SU-DHL-6 (cell line): ENCODE measurements at regions not wholly inside any gene's neighbourhood (a gene's known extent, or its start where the extent isn't known, plus 50 kb on each side); places are given as distances from the start of the nearest gene placed in this dataset.

ENCODE experiments used
- H2AFZ ChIP-seq: fragments of 200-600 bp; sonication (generic); 2 replicates; pipeline ENCODE4 v1.6.1; 2014; ENCODE audit warnings: low read depth, mild to moderate bottlenecking, moderate library complexity, mixed read lengths, antibody characterized with exemption, low read length; ENCODE audit not compliant: severe bottlenecking
- H3F3A ChIP-seq: fragments of 200-600 bp; shearing (Covaris generic); 2 replicates; pipeline ENCODE4 v1.6.0; 2016; ENCODE audit warnings: antibody characterized with exemption, mild to moderate bottlenecking; ENCODE audit not compliant: insufficient read depth
- H3K27ac ChIP-seq: fragments of 200-600 bp; sonication (generic); 2 replicates; pipeline ENCODE4 v1.5.1; 2016; ENCODE audit warnings: low read depth, mild to moderate bottlenecking, low read length, moderate library complexity, mixed read lengths
- H3K27me3 ChIP-seq: fragments of 200-600 bp; sonication (generic), shearing (Covaris generic); 2 replicates; pipeline ENCODE4 v1.6.0; 2014; ENCODE audit warnings: mild to moderate bottlenecking, low read length
- H3K36me3 ChIP-seq: fragments of 200-600 bp; sonication (generic); 2 replicates; pipeline ENCODE4 v1.6.1; 2014; ENCODE audit warnings: mild to moderate bottlenecking, low read length, mixed read lengths
- H3K4me2 ChIP-seq: fragments of 300-600, 200-600 bp; shearing (Covaris generic), sonication (generic); 2 replicates; pipeline ENCODE4 v1.6.0; 2014; ENCODE audit warnings: low read length, low read depth, mild to moderate bottlenecking; ENCODE audit not compliant: poor library complexity, severe bottlenecking
- H3K4me3 ChIP-seq: fragments of 200-600 bp; sonication (generic); 2 replicates; pipeline ENCODE4 v1.5.1; 2014; ENCODE audit warnings: antibody characterized with exemption, low read length, mild to moderate bottlenecking, mixed read lengths; ENCODE audit not compliant: insufficient read depth, poor library complexity, severe bottlenecking
- H3K79me2 ChIP-seq: fragments of 200-600 bp; sonication (generic); 2 replicates; pipeline ENCODE4 v1.6.1; 2014; ENCODE audit warnings: mild to moderate bottlenecking, low read length, moderate library complexity; ENCODE audit not compliant: insufficient read depth
- H3K9ac ChIP-seq: fragments of 200-600 bp; sonication (generic); 2 replicates; pipeline ENCODE4 v1.7.0; 2014; ENCODE audit warnings: mild to moderate bottlenecking, low read length
- H3K9me2 ChIP-seq: fragments of 200-600 bp; sonication (generic); replicated peaks from 2 replicates; pipeline ENCODE4 v1.6.1; 2014; ENCODE audit warnings: low read length; ENCODE audit not compliant: insufficient read depth
- H3K9me3 ChIP-seq: fragments of 200-600 bp; sonication (generic); 2 replicates; pipeline ENCODE4 v1.6.1; 2014; ENCODE audit warnings: low read length, mixed read lengths; ENCODE audit not compliant: insufficient read depth
- H4K20me1 ChIP-seq: fragments of 200-600 bp; sonication (generic); 2 replicates; pipeline ENCODE4 v1.6.1; 2014; ENCODE audit warnings: low read depth, mild to moderate bottlenecking, antibody characterized with exemption, low read length, moderate library complexity, mixed read lengths
- CTCF ChIP-seq: fragments of 200-600 bp; sonication (generic); IDR thresholded peaks from one replicate; pipeline ENCODE4 v1.5.1; 2017; ENCODE audit warnings: antibody characterized with exemption, mild to moderate bottlenecking, low read length, moderate library complexity; ENCODE audit not compliant: insufficient read depth, poor library complexity, severe bottlenecking
- EZH2phosphoT487 ChIP-seq: fragments of 200-600 bp; sonication (generic), shearing (Covaris generic); conservative IDR thresholded peaks from 2 replicates; pipeline ENCODE4 v1.6.1; 2018; ENCODE audit warnings: mild to moderate bottlenecking, antibody characterized with exemption, low read length, moderate library complexity, mixed read lengths

GRCh38 chr5:10045376-10045775 is 204.3 kb downstream of the ATPSCKMT start:
- Histone ChIP-seq H3K36me3 (no peaks in the 10 kb centered on the region), H4K20me1 (no peaks in the 10 kb centered on the region), H3K4me3 (no peak overlapping the region), H3F3A (no peaks in the 10 kb centered on the region), H3K9me3 (0 out of 2 replicates have a peak, but pooled peaks cover 2% of the 10 kb centered on the region), H3K27me3 (0 out of 2 replicates have a peak, but pooled peaks cover 3% of the 10 kb centered on the region), H3K4me2 (no peak overlapping the region), H3K79me2 (no peaks in the 10 kb centered on the region), H3K9ac (no peak overlapping the region), H2AFZ (no peak overlapping the region), H3K27ac (no peak overlapping the region), H3K9me2 (no peaks in the 10 kb centered on the region)
- TF ChIP-seq EZH2phosphoT487, result no peak
- TF ChIP-seq CTCF, result no peak

GRCh38 chr5:10036136-10036815 is 213.4 kb downstream of the ATPSCKMT start:
- no peaks in the 10 kb centered on the region for H3K27me3 ChIP-seq
- no peak overlapping the region for H2AFZ ChIP-seq
- H3K9ac ChIP-seq, result no peak overlapping the region
- H3K9me3 ChIP-seq, result no peaks in the 10 kb centered on the region
- no peaks in the 10 kb centered on the region for H3K9me2 ChIP-seq
- H3K36me3 ChIP-seq, result no peaks in the 10 kb centered on the region
- no peaks in the 10 kb centered on the region for H3K79me2 ChIP-seq
- no peak overlapping the region for H3K27ac ChIP-seq
- no peak overlapping the region for H3K4me3 ChIP-seq
- H3F3A ChIP-seq, result no peaks in the 10 kb centered on the region
- no peaks in the 10 kb centered on the region for H4K20me1 ChIP-seq
- no peak overlapping the region for H3K4me2 ChIP-seq
- TF ChIP-seq EZH2phosphoT487 (no peak), CTCF (no peak)

GRCh38 chr5:10034001-10034400 is 215.7 kb downstream of the ATPSCKMT start:
- Histone ChIP-seq H3K27ac (no peak overlapping the region), H3K4me2 (no peak overlapping the region), H3K9ac (no peak overlapping the region), H3K79me2 (no peaks in the 10 kb centered on the region), H3K36me3 (no peaks in the 10 kb centered on the region), H3K4me3 (no peak overlapping the region), H3K9me3 (no peaks in the 10 kb centered on the region), H3F3A (no peaks in the 10 kb centered on the region), H3K27me3 (no peaks in the 10 kb centered on the region), H3K9me2 (no peaks in the 10 kb centered on the region), H2AFZ (no peak overlapping the region), H4K20me1 (no peaks in the 10 kb centered on the region)
- TF ChIP-seq CTCF, result no peak
